ENCODE measurements at regions not wholly inside any gene's neighbourhood (a gene's known extent, or its start where the extent isn't known, plus 50 kb on each side); places are given as distances from the start of the nearest gene placed in this dataset.
A peak's percentile ranks its signal among the peaks of the same experiment; 100 is the strongest.

DNA sequence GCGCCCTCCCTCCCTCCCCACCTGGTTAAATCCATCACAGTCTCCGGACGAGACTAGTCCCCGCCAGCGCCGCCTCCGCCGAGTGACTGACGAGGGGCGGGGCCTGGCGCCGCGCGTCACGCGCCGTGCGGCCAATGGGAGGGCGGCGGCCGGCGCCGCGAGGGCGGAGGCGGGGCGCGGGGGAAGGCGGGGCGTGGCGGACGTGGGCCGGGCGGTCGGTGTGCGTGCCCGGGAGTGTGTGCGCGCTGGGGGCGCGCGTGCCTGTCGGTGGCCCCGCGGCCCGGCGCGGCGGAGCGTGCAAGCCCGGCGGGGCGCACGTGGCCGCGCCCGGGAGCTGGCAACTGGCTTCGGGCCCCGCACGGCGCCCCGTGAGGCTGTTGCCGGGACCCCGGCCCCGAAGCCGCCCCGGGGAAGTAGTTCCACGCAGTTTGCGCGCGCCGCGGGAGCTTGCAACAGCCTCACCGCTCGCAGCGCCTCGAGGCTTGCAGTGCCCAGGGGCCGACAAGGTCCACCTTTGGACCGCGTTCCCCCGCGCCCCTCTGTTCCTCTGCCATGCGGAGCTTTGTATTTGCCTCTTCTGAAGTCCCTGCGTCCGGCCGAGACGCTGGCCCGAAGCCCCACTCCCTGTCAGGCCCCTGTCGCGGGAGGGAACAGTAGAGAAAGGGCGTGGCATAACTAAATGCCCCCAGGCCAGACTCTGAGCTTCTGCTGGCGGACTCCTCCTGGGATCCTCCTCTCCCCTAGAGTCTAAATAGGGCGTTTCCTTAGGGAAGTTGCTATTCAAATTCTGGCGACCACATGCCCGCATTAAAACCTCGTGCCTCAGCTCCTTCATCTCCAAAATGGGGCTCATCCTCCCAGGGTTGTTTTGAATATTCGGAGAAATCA, 400.9 kb downstream of the SHQ1 start:
- peak overlapping the region; percentile 88 for H3K4me2 ChIP-seq
- H3K9me2 ChIP-seq (ENCODE audit: insufficient read depth) = no peaks in the 10 kb centered on the region
- peaks cover 44% of the 10 kb centered on the region for H3K79me2 ChIP-seq (replicated peaks; ENCODE audit: insufficient read depth)
- peaks cover 17% of the 10 kb centered on the region for H3K27me3 ChIP-seq (ENCODE audit: insufficient read depth)
- H3K4me3 ChIP-seq = peak overlapping the region; percentile 85
- DNase-seq (ENCODE audit: low spot score) (peak; percentile 92), ATAC-seq (peak; percentile 61)
- H3K4me1 ChIP-seq (ENCODE audit: insufficient read depth) = peaks cover 38% of the 10 kb centered on the region
- Mint-ChIP-seq H3K27ac (peak overlapping the region; percentile 76; the same call in 1 of the 2 replicates), H3K4me1 (peaks cover 42% of the 10 kb centered on the region), H3K27me3 (ENCODE audit: insufficient read depth, low read depth, poor library complexity) (peaks cover 28% of the 10 kb centered on the region), H3K9me3 (no peaks in the 10 kb centered on the region), H3K36me3 (ENCODE audit: low read depth) (peaks cover 11% of the 10 kb centered on the region), H3K4me3 (peak overlapping the region; percentile 74)
- H3K36me3 ChIP-seq (ENCODE audit: insufficient read depth) = no peaks in the 10 kb centered on the region
- TF ChIP-seq NANOG (IDR thresholded peaks at IDR 0.05; ENCODE audit: borderline replicate concordance) (no peak), STAT1 (IDR thresholded peaks at IDR 0.05; ENCODE audit: unreplicated experiment) (no peak), POLR2AphosphoS5 (IDR thresholded peaks at IDR 0.05; ENCODE audit: low read depth) (peak; percentile 40; the same call in 1 of the 2 replicates), ZNF114 (CRISPR knock-in tag; IDR thresholded peaks at IDR 0.05) (no peak), CREB1 (CRISPR knock-in tag; IDR thresholded peaks at IDR 0.05; ENCODE audit: low read depth) (no peak)
- TF ChIP-seq, protein P1, sequence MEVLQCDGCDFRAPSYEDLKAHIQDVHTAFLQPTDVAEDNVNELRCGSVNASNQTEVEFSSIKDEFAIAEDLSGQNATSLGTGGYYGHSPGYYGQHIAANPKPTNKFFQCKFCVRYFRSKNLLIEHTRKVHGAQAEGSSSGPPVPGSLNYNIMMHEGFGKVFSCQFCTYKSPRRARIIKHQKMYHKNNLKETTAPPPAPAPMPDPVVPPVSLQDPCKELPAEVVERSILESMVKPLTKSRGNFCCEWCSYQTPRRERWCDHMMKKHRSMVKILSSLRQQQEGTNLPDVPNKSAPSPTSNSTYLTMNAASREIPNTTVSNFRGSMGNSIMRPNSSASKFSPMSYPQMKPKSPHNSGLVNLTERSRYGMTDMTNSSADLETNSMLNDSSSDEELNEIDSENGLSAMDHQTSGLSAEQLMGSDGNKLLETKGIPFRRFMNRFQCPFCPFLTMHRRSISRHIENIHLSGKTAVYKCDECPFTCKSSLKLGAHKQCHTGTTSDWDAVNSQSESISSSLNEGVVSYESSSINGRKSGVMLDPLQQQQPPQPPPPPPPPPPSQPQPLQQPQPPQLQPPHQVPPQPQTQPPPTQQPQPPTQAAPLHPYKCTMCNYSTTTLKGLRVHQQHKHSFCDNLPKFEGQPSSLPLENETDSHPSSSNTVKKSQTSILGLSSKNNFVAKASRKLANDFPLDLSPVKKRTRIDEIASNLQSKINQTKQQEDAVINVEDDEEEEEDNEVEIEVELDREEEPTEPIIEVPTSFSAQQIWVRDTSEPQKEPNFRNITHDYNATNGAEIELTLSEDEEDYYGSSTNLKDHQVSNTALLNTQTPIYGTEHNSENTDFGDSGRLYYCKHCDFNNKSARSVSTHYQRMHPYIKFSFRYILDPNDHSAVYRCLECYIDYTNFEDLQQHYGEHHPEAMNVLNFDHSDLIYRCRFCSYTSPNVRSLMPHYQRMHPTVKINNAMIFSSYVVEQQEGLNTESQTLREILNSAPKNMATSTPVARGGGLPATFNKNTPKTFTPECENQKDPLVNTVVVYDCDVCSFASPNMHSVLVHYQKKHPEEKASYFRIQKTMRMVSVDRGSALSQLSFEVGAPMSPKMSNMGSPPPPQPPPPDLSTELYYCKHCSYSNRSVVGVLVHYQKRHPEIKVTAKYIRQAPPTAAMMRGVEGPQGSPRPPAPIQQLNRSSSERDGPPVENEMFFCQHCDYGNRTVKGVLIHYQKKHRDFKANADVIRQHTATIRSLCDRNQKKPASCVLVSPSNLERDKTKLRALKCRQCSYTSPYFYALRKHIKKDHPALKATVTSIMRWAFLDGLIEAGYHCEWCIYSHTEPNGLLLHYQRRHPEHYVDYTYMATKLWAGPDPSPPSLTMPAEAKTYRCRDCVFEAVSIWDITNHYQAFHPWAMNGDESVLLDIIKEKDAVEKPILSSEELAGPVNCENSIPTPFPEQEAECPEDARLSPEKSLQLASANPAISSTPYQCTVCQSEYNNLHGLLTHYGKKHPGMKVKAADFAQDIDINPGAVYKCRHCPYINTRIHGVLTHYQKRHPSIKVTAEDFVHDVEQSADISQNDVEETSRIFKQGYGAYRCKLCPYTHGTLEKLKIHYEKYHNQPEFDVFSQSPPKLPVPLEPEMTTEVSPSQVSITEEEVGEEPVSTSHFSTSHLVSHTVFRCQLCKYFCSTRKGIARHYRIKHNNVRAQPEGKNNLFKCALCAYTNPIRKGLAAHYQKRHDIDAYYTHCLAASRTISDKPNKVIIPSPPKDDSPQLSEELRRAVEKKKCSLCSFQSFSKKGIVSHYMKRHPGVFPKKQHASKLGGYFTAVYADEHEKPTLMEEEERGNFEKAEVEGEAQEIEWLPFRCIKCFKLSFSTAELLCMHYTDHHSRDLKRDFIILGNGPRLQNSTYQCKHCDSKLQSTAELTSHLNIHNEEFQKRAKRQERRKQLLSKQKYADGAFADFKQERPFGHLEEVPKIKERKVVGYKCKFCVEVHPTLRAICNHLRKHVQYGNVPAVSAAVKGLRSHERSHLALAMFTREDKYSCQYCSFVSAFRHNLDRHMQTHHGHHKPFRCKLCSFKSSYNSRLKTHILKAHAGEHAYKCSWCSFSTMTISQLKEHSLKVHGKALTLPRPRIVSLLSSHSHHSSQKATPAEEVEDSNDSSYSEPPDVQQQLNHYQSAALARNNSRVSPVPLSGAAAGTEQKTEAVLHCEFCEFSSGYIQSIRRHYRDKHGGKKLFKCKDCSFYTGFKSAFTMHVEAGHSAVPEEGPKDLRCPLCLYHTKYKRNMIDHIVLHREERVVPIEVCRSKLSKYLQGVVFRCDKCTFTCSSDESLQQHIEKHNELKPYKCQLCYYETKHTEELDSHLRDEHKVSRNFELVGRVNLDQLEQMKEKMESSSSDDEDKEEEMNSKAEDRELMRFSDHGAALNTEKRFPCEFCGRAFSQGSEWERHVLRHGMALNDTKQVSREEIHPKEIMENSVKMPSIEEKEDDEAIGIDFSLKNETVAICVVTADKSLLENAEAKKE (CRISPR knock-in tag; IDR thresholded peaks at IDR 0.05) = no peak
- H3K27ac ChIP-seq (ENCODE audit: low read depth) = no peak overlapping the region
- H2AFZ ChIP-seq = peak overlapping the region; percentile 52; the same call in 1 of the 2 replicates
- peaks cover 9% of the 10 kb centered on the region; the same call in 1 of the 2 replicates for H3F3A ChIP-seq (replicated peaks; ENCODE audit: low read depth)
- H4K20me1 ChIP-seq (replicated peaks; ENCODE audit: insufficient read depth) = peaks cover 39% of the 10 kb centered on the region
